ENCODE measurements at regions not wholly inside any gene's neighbourhood (a gene's known extent, or its start where the extent isn't known, plus 50 kb on each side); places are given as distances from the start of the nearest gene placed in this dataset.

DNA sequence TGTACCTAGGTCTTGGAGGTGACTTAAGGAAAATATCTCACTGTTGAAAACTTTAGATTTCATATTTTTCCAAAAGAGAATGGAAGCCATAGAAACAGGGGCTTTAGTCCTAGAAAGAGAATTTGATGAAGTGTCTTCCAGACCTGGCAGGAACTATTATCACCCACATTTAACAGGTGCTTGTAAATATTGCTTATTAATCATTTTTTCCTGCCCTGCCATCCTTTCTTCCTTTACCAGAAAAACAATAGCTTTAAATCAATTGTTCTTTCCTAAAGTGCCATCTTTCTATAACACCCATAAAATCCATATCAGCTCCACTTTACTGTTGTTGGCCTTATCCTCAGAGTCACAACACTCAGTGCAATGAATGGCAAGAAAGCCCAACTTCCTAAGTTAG is 350.9 kb downstream of the YTHDC2 start:
- CTCF ChIA-PET = no interaction called here

More for the DNA sequence above, 350.9 kb downstream of the YTHDC2 start:
- Histone ChIP-seq H3K36me3 (ENCODE audit: control insufficient read depth, insufficient read depth, low read length) (no peaks in the 10 kb centered on the region), H2BK120ac (ENCODE audit: low read depth, low read length) (no peak overlapping the region), H2BK5ac (ENCODE audit: low read depth, low read length, poor library complexity, severe bottlenecking) (no peak overlapping the region), H4K8ac (ENCODE audit: low read depth in 2 of 2, low read length in 2 of 2) (no peak overlapping the region), H3K27ac (ENCODE audit: insufficient read depth, low read length) (no peak overlapping the region), H3K9me3 (ENCODE audit: control insufficient read depth, insufficient read depth, low read length) (no peaks in the 10 kb centered on the region), H3K56ac (ENCODE audit: extremely low read depth, insufficient read depth, low read length) (no peak overlapping the region), H3K4ac (ENCODE audit: low read depth, low read length) (no peak overlapping the region), H2AK5ac (ENCODE audit: low read depth, low read length) (no peak overlapping the region), H3K79me1 (ENCODE audit: low read depth in 1 of 2, low read length in 2 of 2) (no peaks in the 10 kb centered on the region), H4K91ac (ENCODE audit: insufficient read depth, low read depth, low read length) (no peak overlapping the region), H3K18ac (ENCODE audit: low read depth, low read length) (no peak overlapping the region), H3K4me3 (ENCODE audit: insufficient read depth, low read depth, low read length) (no peak overlapping the region), H3K23ac (ENCODE audit: low read depth, low read length) (no peak overlapping the region), H3K14ac (replicated peaks; ENCODE audit: low read depth, low read length) (no peak overlapping the region), H3K4me2 (ENCODE audit: low read depth, low read length) (no peak overlapping the region), H3K9me1 (ENCODE audit: insufficient read depth, low read length) (no peaks in the 10 kb centered on the region), H3K9ac (ENCODE audit: low read depth, low read length) (no peak overlapping the region), H3K27me3 (ENCODE audit: control insufficient read depth, insufficient read depth, low read length) (no peaks in the 10 kb centered on the region), H3K4me1 (ENCODE audit: control insufficient read depth, insufficient read depth, low read length) (no peaks in the 10 kb centered on the region), H2BK20ac (ENCODE audit: low read depth, low read length) (no peak overlapping the region), H4K5ac (ENCODE audit: low read depth, low read length) (no peak overlapping the region), H2BK15ac (ENCODE audit: low read depth, low read length) (no peak overlapping the region), H2AK9ac (replicated peaks; ENCODE audit: low read depth, low read length, poor library complexity) (no peak overlapping the region), H4K20me1 (ENCODE audit: insufficient read depth, low read length) (no peaks in the 10 kb centered on the region), H2AFZ (replicated peaks; ENCODE audit: low read length, poor library complexity) (no peak overlapping the region)
- BruUV-seq (replicated peaks) = no TSS peak
- dilution Hi-C loops (cut with HindIII; ENCODE audit: low sequenced_read_pairs, unreplicated experiment) = no loop called here
- intact Hi-C loops (cut with micrococcal nuclease) = no loop called here
- in situ Hi-C loops (cut with MboI; ENCODE audit: low sequenced_read_pairs) = no loop called here
- POLR2A ChIA-PET (ENCODE audit: unreplicated experiment) = no interaction called here
- ATAC-seq (ENCODE audit: low read depth) (no peak), DNase-seq (no peak)
- TF ChIP-seq MAFK (IDR thresholded peaks at IDR 0.05; ENCODE audit: low read depth, low read length) = peak; percentile 48
- no peak for TF ChIP-seq SMC3 (IDR thresholded peaks at IDR 0.05; ENCODE audit: low read depth, low read length)
